Midbrain (tissue), 1 donor: ENCODE measurements at regions not wholly inside any gene's neighbourhood (a gene's known extent, or its start where the extent isn't known, plus 50 kb on each side); places are given as distances from the start of the nearest gene placed in this dataset.

Experiments used
- DNase-seq: peaks from one replicate; lab custom pipeline; 2025; lab: John Stamatoyannopoulos, UW

DNA sequence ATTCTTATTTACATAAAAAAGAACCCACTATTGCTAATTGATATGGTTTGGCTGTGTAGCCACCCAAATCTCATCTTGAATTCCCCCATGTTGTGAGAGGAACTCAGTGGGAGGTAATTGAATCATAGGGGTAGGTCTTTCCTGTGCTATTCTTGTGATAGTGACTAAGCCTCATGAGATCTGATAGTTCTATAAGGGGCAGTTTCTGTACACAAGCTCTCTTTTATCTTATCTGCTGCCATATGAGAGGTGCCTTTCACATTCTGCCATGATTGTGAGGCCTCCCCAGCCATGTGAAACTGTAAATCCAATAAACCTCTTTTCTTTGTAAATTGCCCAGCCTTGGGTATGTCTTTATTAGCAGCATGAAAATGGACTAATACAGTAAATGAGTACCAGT is 58.2 kb upstream of the PRR16 start:
- no peak for DNase-seq

DNA sequence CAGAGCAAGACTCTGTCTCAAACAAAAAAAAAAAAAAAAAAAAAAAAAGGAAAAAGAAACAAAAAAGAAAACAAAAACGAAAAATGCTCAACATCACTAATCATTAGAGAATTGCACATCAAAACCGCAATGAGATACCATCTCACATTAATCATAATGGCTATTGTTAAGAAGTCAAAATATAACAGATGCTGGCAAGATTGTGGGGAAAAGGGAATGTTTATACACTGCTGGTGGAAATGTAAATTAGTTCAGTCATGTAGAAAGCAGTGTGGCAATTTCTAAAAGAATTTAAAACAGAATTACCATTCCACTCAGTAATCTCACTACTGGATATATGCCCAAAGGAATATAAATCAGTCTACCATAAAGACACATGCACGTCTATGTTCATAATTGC is 50.4 kb upstream of the PRR16 start:
- no peak for DNase-seq
